HG03354 (cell line): ENCODE measurements at regions not wholly inside any gene's neighbourhood (a gene's known extent, or its start where the extent isn't known, plus 50 kb on each side); places are given as distances from the start of the nearest gene placed in this dataset.

Source experiments
- ATAC-seq: cut with Tn5 transposase; IDR thresholded peaks from one replicate; pipeline ENCODE4 v1.9.1; 2021; ENCODE audit warnings: mild to moderate bottlenecking; ENCODE audit not compliant: unreplicated experiment, poor library complexity, severe bottlenecking

DNA sequence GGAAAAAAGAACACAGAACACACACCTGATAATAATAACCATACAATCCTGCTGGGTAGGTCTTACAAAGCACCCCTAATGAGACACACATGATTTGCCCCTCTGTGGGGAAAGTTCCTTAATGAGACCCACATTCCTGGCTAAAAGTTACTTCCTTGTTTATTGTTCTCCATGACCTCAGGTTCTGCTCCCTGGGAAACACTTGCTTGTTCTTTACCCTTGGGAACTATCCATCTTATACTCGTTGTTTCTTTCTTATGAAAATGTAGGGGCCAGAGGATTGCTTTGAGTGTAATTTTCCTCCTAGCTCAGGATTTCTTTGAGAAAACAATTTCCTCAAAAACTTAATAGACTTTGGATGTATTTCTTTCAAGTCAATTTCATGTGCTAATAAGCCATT lies 52.1 kb upstream of the PCDH10 start:
- ATAC-seq, result no peak
